C4-2B (cell line): ENCODE measurements at regions not wholly inside any gene's neighbourhood (a gene's known extent, or its start where the extent isn't known, plus 50 kb on each side); places are given as distances from the start of the nearest gene placed in this dataset.

Experiments used
- ZFX ChIP-seq: fragments of 450-650 bp; IDR thresholded peaks from 2 replicates; pipeline ENCODE4 v1.6.1; 2017
- TF ChIP-seq, protein P1 (sequence below): fragments of 450-650 bp; conservative IDR thresholded peaks from 2 replicates; pipeline ENCODE4 v1.5.1; 2017; ENCODE audit warnings: mild to moderate bottlenecking

DNA sequence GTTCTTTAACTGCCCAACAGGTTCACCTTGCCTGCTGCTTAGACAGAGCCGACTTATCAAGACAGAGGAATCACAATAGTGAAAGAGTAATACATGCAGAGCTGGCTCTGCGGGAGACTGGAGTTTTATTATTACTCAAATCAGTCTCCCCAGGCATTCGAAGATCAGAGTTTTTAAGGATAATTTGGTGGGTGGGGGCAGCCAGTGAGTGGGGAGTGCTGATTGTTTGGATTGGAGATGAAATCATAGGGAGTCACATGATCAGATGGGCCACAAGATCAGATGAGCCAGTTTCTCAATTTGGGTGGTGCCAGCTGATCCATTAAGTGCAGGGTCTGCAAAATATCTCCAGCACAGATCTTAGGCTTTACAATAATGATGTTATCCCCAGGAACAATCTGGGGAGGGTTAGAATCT is 131.3 kb downstream of the AKR1D1 start:
- TF ChIP-seq, protein P1, sequence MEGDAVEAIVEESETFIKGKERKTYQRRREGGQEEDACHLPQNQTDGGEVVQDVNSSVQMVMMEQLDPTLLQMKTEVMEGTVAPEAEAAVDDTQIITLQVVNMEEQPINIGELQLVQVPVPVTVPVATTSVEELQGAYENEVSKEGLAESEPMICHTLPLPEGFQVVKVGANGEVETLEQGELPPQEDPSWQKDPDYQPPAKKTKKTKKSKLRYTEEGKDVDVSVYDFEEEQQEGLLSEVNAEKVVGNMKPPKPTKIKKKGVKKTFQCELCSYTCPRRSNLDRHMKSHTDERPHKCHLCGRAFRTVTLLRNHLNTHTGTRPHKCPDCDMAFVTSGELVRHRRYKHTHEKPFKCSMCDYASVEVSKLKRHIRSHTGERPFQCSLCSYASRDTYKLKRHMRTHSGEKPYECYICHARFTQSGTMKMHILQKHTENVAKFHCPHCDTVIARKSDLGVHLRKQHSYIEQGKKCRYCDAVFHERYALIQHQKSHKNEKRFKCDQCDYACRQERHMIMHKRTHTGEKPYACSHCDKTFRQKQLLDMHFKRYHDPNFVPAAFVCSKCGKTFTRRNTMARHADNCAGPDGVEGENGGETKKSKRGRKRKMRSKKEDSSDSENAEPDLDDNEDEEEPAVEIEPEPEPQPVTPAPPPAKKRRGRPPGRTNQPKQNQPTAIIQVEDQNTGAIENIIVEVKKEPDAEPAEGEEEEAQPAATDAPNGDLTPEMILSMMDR, result no peak
- no peak for TF ChIP-seq ZFX
